HCT116 (cell line): ENCODE measurements at regions not wholly inside any gene's neighbourhood (a gene's known extent, or its start where the extent isn't known, plus 50 kb on each side); places are given as distances from the start of the nearest gene placed in this dataset.

ENCODE experiments used
- CEBPB ChIP-seq: IDR thresholded peaks from 2 replicates; pipeline ENCODE4 v1.6.1; 2012; ENCODE audit warnings: low read depth
- EZH2 ChIP-seq: fragments of 200-600 bp; sonication (generic); IDR thresholded peaks from 2 replicates; pipeline ENCODE4 v1.6.1; 2017; ENCODE audit warnings: antibody characterized with exemption, mixed run types
- EZH2phosphoT487 ChIP-seq: fragments of 200-600 bp; IDR thresholded peaks from 2 replicates; pipeline ENCODE4 v1.6.1; 2018; ENCODE audit warnings: antibody characterized with exemption, borderline replicate concordance
- POLR2A ChIP-seq: IDR thresholded peaks from 2 replicates; pipeline ENCODE4 v1.7.0; 2011; ENCODE audit warnings: borderline replicate concordance; ENCODE audit not compliant: insufficient read depth, insufficient read length; ENCODE audit errors: extremely low read depth
- TCF7L2 ChIP-seq: IDR thresholded peaks from 2 replicates; pipeline ENCODE4 v1.7.0; 2011; ENCODE audit warnings: borderline replicate concordance, inconsistent platforms; ENCODE audit not compliant: insufficient read depth, insufficient read length; ENCODE audit errors: extremely low read depth
- TF ChIP-seq, protein P1 (sequence below), 3 experiments: fragments of 200-600 bp in 1 of 3; sonication (generic) in 1 of 3; IDR thresholded peaks in 2 of 3; conservative IDR thresholded peaks in 1 of 3; 2 replicates each; pipeline ENCODE4 v1.5.1; 2012 to 2017; ENCODE audit warnings: low read depth in 2 of 3, low read length in 2 of 3, antibody characterized with exemption in 1 of 3, borderline replicate concordance in 1 of 3, control low read depth in 1 of 3, mild to moderate bottlenecking in 1 of 3, mixed read lengths in 1 of 3, mixed run types in 1 of 3, moderate library complexity in 1 of 3; ENCODE audit not compliant: insufficient read depth in 1 of 3
- TF ChIP-seq, protein P2 (sequence below): IDR thresholded peaks from 2 replicates; pipeline ENCODE4 v1.6.1; 2012; ENCODE audit warnings: low read depth
- TF ChIP-seq, protein P3 (sequence below): IDR thresholded peaks from 2 replicates; pipeline ENCODE4 v1.6.1; 2012

DNA sequence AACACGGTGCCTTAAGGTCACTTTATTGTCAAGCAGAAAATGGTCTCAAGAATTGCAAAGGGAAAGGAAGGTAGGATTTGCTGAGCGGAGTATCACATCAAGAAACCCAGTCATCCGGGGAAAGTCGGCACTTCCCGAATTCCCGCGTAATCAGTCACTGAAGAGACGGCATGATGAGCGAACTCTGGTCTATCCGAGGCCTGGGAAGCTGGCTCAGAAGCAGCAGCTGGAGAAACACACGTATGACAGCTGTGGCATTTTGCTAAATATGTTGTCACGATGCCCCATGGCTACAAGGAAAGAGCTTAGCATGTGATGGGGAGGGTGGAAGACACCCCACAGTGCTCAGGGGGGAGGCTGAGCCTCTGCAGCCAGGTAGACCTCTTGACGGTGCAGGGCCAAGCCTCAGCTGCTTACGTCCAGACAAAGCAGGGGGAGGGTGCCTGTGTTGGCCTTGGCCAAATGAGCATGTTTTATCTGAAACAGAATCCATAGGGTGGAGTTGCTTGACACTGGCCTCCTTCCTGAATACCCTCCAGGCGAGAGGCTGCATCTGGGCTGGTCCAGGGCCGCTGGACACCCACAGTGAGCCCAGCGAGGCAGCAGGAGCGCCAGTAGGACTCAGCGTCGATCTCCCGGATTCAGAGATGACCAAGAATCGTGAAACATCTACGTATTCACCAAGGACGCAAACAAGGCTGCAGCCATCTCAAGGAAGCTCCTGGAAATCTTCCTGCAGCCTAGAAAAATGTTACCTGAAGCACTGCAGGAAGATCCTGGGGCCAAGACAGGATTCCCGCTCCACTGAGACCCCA, 118.8 kb upstream of the AFDN start:
- TF ChIP-seq CEBPB: no peak
- TF ChIP-seq, protein P1, sequence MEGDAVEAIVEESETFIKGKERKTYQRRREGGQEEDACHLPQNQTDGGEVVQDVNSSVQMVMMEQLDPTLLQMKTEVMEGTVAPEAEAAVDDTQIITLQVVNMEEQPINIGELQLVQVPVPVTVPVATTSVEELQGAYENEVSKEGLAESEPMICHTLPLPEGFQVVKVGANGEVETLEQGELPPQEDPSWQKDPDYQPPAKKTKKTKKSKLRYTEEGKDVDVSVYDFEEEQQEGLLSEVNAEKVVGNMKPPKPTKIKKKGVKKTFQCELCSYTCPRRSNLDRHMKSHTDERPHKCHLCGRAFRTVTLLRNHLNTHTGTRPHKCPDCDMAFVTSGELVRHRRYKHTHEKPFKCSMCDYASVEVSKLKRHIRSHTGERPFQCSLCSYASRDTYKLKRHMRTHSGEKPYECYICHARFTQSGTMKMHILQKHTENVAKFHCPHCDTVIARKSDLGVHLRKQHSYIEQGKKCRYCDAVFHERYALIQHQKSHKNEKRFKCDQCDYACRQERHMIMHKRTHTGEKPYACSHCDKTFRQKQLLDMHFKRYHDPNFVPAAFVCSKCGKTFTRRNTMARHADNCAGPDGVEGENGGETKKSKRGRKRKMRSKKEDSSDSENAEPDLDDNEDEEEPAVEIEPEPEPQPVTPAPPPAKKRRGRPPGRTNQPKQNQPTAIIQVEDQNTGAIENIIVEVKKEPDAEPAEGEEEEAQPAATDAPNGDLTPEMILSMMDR (IDR thresholded peaks at IDR 0.05 in 2 of 3, conservative IDR thresholded peaks at IDR 0.05 in 1 of 3; ENCODE audit: borderline replicate concordance in 1 of 3, insufficient read depth in 1 of 3, low read depth in 2 of 3, low read length in 2 of 3): no peak
- TF ChIP-seq, protein P2, sequence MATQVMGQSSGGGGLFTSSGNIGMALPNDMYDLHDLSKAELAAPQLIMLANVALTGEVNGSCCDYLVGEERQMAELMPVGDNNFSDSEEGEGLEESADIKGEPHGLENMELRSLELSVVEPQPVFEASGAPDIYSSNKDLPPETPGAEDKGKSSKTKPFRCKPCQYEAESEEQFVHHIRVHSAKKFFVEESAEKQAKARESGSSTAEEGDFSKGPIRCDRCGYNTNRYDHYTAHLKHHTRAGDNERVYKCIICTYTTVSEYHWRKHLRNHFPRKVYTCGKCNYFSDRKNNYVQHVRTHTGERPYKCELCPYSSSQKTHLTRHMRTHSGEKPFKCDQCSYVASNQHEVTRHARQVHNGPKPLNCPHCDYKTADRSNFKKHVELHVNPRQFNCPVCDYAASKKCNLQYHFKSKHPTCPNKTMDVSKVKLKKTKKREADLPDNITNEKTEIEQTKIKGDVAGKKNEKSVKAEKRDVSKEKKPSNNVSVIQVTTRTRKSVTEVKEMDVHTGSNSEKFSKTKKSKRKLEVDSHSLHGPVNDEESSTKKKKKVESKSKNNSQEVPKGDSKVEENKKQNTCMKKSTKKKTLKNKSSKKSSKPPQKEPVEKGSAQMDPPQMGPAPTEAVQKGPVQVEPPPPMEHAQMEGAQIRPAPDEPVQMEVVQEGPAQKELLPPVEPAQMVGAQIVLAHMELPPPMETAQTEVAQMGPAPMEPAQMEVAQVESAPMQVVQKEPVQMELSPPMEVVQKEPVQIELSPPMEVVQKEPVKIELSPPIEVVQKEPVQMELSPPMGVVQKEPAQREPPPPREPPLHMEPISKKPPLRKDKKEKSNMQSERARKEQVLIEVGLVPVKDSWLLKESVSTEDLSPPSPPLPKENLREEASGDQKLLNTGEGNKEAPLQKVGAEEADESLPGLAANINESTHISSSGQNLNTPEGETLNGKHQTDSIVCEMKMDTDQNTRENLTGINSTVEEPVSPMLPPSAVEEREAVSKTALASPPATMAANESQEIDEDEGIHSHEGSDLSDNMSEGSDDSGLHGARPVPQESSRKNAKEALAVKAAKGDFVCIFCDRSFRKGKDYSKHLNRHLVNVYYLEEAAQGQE: no peak
- TF ChIP-seq POLR2A: no peak
- no peak for TF ChIP-seq EZH2
- TF ChIP-seq, protein P3, sequence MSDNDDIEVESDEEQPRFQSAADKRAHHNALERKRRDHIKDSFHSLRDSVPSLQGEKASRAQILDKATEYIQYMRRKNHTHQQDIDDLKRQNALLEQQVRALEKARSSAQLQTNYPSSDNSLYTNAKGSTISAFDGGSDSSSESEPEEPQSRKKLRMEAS: no peak
- TF ChIP-seq EZH2phosphoT487: no peak
- TF ChIP-seq TCF7L2: no peak
